ENCODE measurements at regions not wholly inside any gene's neighbourhood (a gene's known extent, or its start where the extent isn't known, plus 50 kb on each side); places are given as distances from the start of the nearest gene placed in this dataset.

DNA sequence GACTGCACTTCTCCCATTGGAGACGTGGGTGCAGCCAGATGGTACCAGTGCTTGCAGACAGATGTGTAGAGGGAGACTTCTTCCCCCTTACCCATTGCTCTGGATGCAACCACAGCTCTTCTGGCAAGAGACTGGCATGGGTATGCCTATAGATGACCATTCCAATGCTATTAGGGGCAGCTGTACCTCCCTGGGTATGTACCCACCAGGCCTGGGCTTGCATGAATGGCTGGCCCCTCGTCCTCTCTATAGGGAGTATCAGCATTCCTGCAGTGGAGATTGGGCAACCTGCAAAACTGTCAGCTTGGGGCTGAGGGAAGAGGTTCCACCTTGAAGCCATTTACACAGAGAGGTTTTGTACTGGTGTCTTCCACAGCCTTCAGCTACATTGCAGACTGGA, 57.6 kb upstream of the FXR1 start:
- Mint-ChIP-seq H3K36me3 (ENCODE audit: low read depth) (no peaks in the 10 kb centered on the region), H3K27me3 (peaks cover 43% of the 10 kb centered on the region), H3K27ac (no peak overlapping the region), H3K4me3 (no peak overlapping the region), H3K9me3 (peaks cover 13% of the 10 kb centered on the region), H3K4me1 (ENCODE audit: low read depth) (no peaks in the 10 kb centered on the region)
- Histone ChIP-seq H3K27me3 (ENCODE audit: control insufficient read depth in 1 of 2, insufficient read depth in 2 of 2, low read length in 2 of 2) (peaks cover 4 to 11% of the 10 kb centered on the region in 2 experiments), H3K27ac (ENCODE audit: low read depth in 1 of 2, low read length in 2 of 2) (no peak overlapping the region), H3K36me3 (ENCODE audit: insufficient read depth, low read length) (no peaks in the 10 kb centered on the region), H3K4me1 (ENCODE audit: insufficient read depth, low read length) (no peaks in the 10 kb centered on the region), H3K4me3 (ENCODE audit: low read length) (no peak overlapping the region), H3K9me3 (ENCODE audit: control insufficient read depth in 1 of 2, insufficient read depth in 1 of 2, low read length in 2 of 2) (peaks cover 0 to 6% of the 10 kb centered on the region in 2 experiments)
- ChIA-PET POLR2A (no interaction called here), CTCF (no interaction called here)
- intact Hi-C loops (cut with DNase I, micrococcal nuclease) = no loop called here
- TF ChIP-seq, protein P1, sequence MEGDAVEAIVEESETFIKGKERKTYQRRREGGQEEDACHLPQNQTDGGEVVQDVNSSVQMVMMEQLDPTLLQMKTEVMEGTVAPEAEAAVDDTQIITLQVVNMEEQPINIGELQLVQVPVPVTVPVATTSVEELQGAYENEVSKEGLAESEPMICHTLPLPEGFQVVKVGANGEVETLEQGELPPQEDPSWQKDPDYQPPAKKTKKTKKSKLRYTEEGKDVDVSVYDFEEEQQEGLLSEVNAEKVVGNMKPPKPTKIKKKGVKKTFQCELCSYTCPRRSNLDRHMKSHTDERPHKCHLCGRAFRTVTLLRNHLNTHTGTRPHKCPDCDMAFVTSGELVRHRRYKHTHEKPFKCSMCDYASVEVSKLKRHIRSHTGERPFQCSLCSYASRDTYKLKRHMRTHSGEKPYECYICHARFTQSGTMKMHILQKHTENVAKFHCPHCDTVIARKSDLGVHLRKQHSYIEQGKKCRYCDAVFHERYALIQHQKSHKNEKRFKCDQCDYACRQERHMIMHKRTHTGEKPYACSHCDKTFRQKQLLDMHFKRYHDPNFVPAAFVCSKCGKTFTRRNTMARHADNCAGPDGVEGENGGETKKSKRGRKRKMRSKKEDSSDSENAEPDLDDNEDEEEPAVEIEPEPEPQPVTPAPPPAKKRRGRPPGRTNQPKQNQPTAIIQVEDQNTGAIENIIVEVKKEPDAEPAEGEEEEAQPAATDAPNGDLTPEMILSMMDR (IDR thresholded peaks at IDR 0.05) = no peak
- DNase-seq (no peak), ATAC-seq (ENCODE audit: poor library complexity) (no peak)

DNA sequence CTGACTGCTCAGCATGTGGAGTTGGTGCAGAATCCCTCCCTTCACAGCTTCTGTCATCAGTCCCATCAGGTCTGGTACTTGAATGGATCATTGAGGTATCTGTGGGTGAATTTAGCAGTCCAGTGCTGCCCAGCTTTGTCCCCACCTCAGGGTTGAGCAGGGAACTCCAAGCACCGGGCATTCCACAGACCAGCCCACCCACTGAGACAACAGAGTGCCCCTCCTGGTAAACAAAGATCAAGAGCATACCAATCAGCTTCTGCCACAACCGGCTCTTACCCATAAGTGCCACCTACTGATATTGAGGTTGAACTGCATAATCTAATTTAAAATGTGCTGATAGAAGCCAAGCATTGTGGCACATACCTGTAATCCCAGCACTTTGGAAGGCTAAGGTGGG, 57.1 kb upstream of the FXR1 start:
- Mint-ChIP-seq H3K36me3 (ENCODE audit: low read depth) (no peaks in the 10 kb centered on the region), H3K4me1 (ENCODE audit: low read depth) (no peaks in the 10 kb centered on the region), H3K9me3 (peaks cover 13% of the 10 kb centered on the region), H3K27ac (no peak overlapping the region), H3K27me3 (peaks cover 38% of the 10 kb centered on the region), H3K4me3 (no peak overlapping the region)
- intact Hi-C loops (cut with DNase I, micrococcal nuclease) = no loop called here
- Histone ChIP-seq H3K27ac (ENCODE audit: low read depth in 1 of 2, low read length in 2 of 2) (no peak overlapping the region), H3K4me3 (ENCODE audit: low read length) (no peak overlapping the region), H3K36me3 (ENCODE audit: insufficient read depth, low read length) (no peaks in the 10 kb centered on the region), H3K27me3 (ENCODE audit: control insufficient read depth in 1 of 2, insufficient read depth in 2 of 2, low read length in 2 of 2) (peaks cover 4 to 11% of the 10 kb centered on the region in 2 experiments), H3K9me3 (ENCODE audit: control insufficient read depth in 1 of 2, insufficient read depth in 1 of 2, low read length in 2 of 2) (peaks cover 0 to 8% of the 10 kb centered on the region in 2 experiments), H3K4me1 (ENCODE audit: insufficient read depth, low read length) (no peaks in the 10 kb centered on the region)
- POLR2A ChIA-PET = no interaction called here
- no peak for DNase-seq
- TF ChIP-seq, protein P1 (IDR thresholded peaks at IDR 0.05) = no peak
- CTCF ChIA-PET = no interaction called here
- no peak for ATAC-seq (ENCODE audit: poor library complexity)

DNA sequence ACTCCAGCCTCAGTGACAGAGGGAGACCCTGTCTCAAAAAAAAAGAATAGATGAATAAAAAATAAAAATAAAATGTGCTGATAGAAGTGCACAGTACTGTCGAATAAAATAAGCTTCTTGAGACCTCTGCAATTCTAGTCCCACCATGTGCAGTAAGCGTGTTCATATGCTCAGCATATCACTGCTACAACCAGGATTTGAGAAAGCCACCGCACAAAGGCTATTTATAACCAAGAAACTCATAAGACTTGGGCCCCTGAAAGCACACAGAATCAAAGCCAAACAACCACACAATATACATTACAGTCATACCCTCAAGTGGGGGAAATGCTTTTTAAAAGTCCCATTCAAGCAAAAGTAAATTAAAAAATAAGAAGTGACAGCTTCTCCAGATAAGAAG, 56.5 kb upstream of the FXR1 start:
- POLR2A ChIA-PET = no interaction called here
- intact Hi-C loops (cut with DNase I, micrococcal nuclease) = no loop called here
- ATAC-seq (ENCODE audit: poor library complexity) (no peak), DNase-seq (no peak)
- CTCF ChIA-PET = interaction anchor here (0.6 kb wide), 1 partner anchor 88 kb away, joined by 3 read pairs; no protein-coding TSS in a partner anchor
- no peak overlapping the region for H3K4me3 Mint-ChIP-seq
- TF ChIP-seq, protein P1 (IDR thresholded peaks at IDR 0.05) = no peak
- H3K27ac Mint-ChIP-seq = no peak overlapping the region
- H3K36me3 Mint-ChIP-seq (ENCODE audit: low read depth) = no peaks in the 10 kb centered on the region
- Histone ChIP-seq H3K4me1 (ENCODE audit: insufficient read depth, low read length) (no peaks in the 10 kb centered on the region), H3K9me3 (ENCODE audit: control insufficient read depth in 1 of 2, insufficient read depth in 1 of 2, low read length in 2 of 2) (peaks cover 0 to 8% of the 10 kb centered on the region in 2 experiments), H3K27ac (ENCODE audit: low read depth in 1 of 2, low read length in 2 of 2) (no peak overlapping the region), H3K27me3 (ENCODE audit: control insufficient read depth in 1 of 2, insufficient read depth in 2 of 2, low read length in 2 of 2) (peaks cover 4 to 11% of the 10 kb centered on the region in 2 experiments), H3K4me3 (ENCODE audit: low read length) (no peak overlapping the region), H3K36me3 (ENCODE audit: insufficient read depth, low read length) (no peaks in the 10 kb centered on the region)
- H3K9me3 Mint-ChIP-seq = peaks cover 13% of the 10 kb centered on the region
- H3K4me1 Mint-ChIP-seq (ENCODE audit: low read depth) = no peaks in the 10 kb centered on the region
- peaks cover 37% of the 10 kb centered on the region for H3K27me3 Mint-ChIP-seq
